Tibial nerve (tissue), 3 donors: ENCODE measurements at regions not wholly inside any gene's neighbourhood (a gene's known extent, or its start where the extent isn't known, plus 50 kb on each side); places are given as distances from the start of the nearest gene placed in this dataset.

ENCODE experiments used
- POLR2A ChIP-seq, 2 donors: fragments of 450-650 bp; IDR thresholded peaks; one replicate each; pipeline ENCODE4 v1.6.1; 2017; ENCODE audit warnings: antibody characterized with exemption in 2 of 2, mild to moderate bottlenecking in 2 of 2, moderate library complexity in 2 of 2
- TF ChIP-seq, protein P1 (sequence below), 5 experiments: fragments of 200-600 bp in 3 of 5; fragments of 450-650 bp in 2 of 5; sonication (generic) in 3 of 5; IDR thresholded peaks; one replicate each; pipeline ENCODE4 v1.5.1; 2016 to 2019; ENCODE audit warnings: antibody characterized with exemption in 5 of 5, mild to moderate bottlenecking in 3 of 5, moderate library complexity in 2 of 5

DNA sequence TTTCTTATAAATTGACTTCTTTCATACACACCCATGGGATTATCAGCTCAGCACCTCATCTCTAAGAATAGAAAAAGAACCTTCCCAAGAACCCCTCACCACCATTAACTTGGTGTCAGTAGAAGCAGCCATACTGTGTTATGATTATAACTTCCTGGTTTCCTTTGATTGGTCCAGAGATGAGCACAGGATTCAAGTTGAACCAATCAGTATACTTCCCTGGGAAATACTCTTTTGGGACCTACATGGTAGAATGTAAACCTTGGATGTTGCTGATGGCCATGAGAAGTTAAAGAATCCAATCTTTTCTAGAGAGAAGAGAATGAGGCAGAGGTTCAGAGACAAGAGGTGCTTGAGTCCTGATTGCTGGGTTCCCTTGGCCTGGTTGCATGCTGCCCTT is 190.8 kb downstream of the BMP7 start:
- TF ChIP-seq POLR2A (IDR thresholded peaks at IDR 0.05) = no peak
- TF ChIP-seq, protein P1, sequence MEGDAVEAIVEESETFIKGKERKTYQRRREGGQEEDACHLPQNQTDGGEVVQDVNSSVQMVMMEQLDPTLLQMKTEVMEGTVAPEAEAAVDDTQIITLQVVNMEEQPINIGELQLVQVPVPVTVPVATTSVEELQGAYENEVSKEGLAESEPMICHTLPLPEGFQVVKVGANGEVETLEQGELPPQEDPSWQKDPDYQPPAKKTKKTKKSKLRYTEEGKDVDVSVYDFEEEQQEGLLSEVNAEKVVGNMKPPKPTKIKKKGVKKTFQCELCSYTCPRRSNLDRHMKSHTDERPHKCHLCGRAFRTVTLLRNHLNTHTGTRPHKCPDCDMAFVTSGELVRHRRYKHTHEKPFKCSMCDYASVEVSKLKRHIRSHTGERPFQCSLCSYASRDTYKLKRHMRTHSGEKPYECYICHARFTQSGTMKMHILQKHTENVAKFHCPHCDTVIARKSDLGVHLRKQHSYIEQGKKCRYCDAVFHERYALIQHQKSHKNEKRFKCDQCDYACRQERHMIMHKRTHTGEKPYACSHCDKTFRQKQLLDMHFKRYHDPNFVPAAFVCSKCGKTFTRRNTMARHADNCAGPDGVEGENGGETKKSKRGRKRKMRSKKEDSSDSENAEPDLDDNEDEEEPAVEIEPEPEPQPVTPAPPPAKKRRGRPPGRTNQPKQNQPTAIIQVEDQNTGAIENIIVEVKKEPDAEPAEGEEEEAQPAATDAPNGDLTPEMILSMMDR (IDR thresholded peaks at IDR 0.05) = no peak
